Liver (tissue), 7 donors: ENCODE measurements at regions not wholly inside any gene's neighbourhood (a gene's known extent, or its start where the extent isn't known, plus 50 kb on each side); places are given as distances from the start of the nearest gene placed in this dataset.

Experiments
- DNase-seq: peaks from one replicate; pipeline ENCODE4 v3.0.0-alpha.2; 2017; ENCODE audit warnings: low spot score
- H3K27ac ChIP-seq, 2 donors: one replicate each; pipeline ENCODE4 v1.7.0; 2013; ENCODE audit warnings: inconsistent platforms in 2 of 2, low read length in 2 of 2, control low read depth in 1 of 2, low read depth in 1 of 2, mild to moderate bottlenecking in 1 of 2
- H3K27me3 ChIP-seq, 4 donors: one replicate each; pipeline versions ENCODE4 v1.6.1 to v1.7.0; 2013; ENCODE audit warnings: low read length in 3 of 4, inconsistent platforms in 1 of 4, mild to moderate bottlenecking in 1 of 4, moderate library complexity in 1 of 4; ENCODE audit not compliant: control insufficient read depth in 4 of 4, insufficient read depth in 4 of 4
- H3K36me3 ChIP-seq, 4 donors: one replicate each; pipeline versions ENCODE4 v1.6.1 to v1.7.0; 2013; ENCODE audit warnings: low read length in 3 of 4, mild to moderate bottlenecking in 3 of 4, low read depth in 1 of 4, moderate library complexity in 1 of 4; ENCODE audit not compliant: control insufficient read depth in 4 of 4, insufficient read depth in 3 of 4
- H3K4me1 ChIP-seq, 4 donors: one replicate each; pipeline versions ENCODE4 v1.6.1 to v1.7.0; 2013; ENCODE audit warnings: low read length in 3 of 4, mild to moderate bottlenecking in 3 of 4, moderate library complexity in 1 of 4; ENCODE audit not compliant: control insufficient read depth in 4 of 4, insufficient read depth in 4 of 4
- H3K4me3 ChIP-seq, 3 donors: one replicate each; pipeline versions ENCODE4 v1.6.1 to v1.7.0; 2013; ENCODE audit warnings: low read length in 3 of 3, control low read depth in 1 of 3, low read depth in 1 of 3, mild to moderate bottlenecking in 1 of 3
- H3K9ac ChIP-seq, 2 donors: one replicate each; pipeline ENCODE4 v1.7.0; 2013; ENCODE audit warnings: low read length in 2 of 2, mild to moderate bottlenecking in 2 of 2, moderate library complexity in 2 of 2, control low read depth in 1 of 2, low read depth in 1 of 2
- H3K9me3 ChIP-seq, 4 donors: one replicate each; pipeline versions ENCODE4 v1.6.1 to v1.7.0; 2013; ENCODE audit warnings: low read length in 3 of 4; ENCODE audit not compliant: control insufficient read depth in 4 of 4
- EGR1 ChIP-seq, 2 donors: IDR thresholded peaks; 2 replicates each; pipeline ENCODE4 v1.6.1; 2016 to 2018; ENCODE audit warnings: antibody characterized with exemption in 2 of 2, low read depth in 2 of 2
- FOXA1 ChIP-seq: IDR thresholded peaks from 2 replicates; pipeline ENCODE4 v1.6.1; 2016; ENCODE audit warnings: antibody characterized with exemption
- FOXA2 ChIP-seq: IDR thresholded peaks from 2 replicates; pipeline ENCODE4 v1.6.1; 2016; ENCODE audit warnings: antibody characterized with exemption
- GABPA ChIP-seq, 2 donors: IDR thresholded peaks in 1 of 2; conservative IDR thresholded peaks in 1 of 2; 2 replicates each; pipeline ENCODE4 v1.6.1; 2016; ENCODE audit warnings: antibody characterized with exemption in 2 of 2, mild to moderate bottlenecking in 1 of 2, moderate library complexity in 1 of 2
- HNF4A ChIP-seq, 2 donors: conservative IDR thresholded peaks; 2 replicates each; pipeline ENCODE4 v1.6.1; 2016; ENCODE audit warnings: antibody characterized with exemption in 2 of 2, mild to moderate bottlenecking in 2 of 2
- HNF4G ChIP-seq: IDR thresholded peaks from 2 replicates; pipeline ENCODE4 v1.6.1; 2016; ENCODE audit warnings: antibody characterized with exemption
- JUND ChIP-seq, 2 donors: IDR thresholded peaks; 2 replicates each; pipeline ENCODE4 v1.6.1; 2016; ENCODE audit warnings: antibody characterized with exemption in 2 of 2
- MAX ChIP-seq: IDR thresholded peaks from 2 replicates; pipeline ENCODE4 v1.6.1; 2016; ENCODE audit warnings: antibody characterized with exemption
- NR2F2 ChIP-seq: IDR thresholded peaks from 2 replicates; pipeline ENCODE4 v1.6.1; 2016; ENCODE audit warnings: antibody characterized with exemption
- RAD21 ChIP-seq, 2 donors: IDR thresholded peaks; 2 replicates each; pipeline ENCODE4 v1.6.1; 2016; ENCODE audit warnings: antibody characterized with exemption in 2 of 2, mild to moderate bottlenecking in 2 of 2
- RXRA ChIP-seq, 2 donors: IDR thresholded peaks; 2 replicates each; pipeline ENCODE4 v1.6.1; 2017 to 2018; ENCODE audit warnings: antibody characterized with exemption in 2 of 2, mild to moderate bottlenecking in 1 of 2
- SP1 ChIP-seq: IDR thresholded peaks from 2 replicates; pipeline ENCODE4 v1.6.1; 2018; ENCODE audit warnings: antibody characterized with exemption, mild to moderate bottlenecking
- TAF1 ChIP-seq: conservative IDR thresholded peaks from 2 replicates; pipeline ENCODE4 v1.6.1; 2016; ENCODE audit warnings: antibody characterized with exemption, mild to moderate bottlenecking
- YY1 ChIP-seq: IDR thresholded peaks from 2 replicates; pipeline ENCODE4 v1.6.1; 2016; ENCODE audit warnings: antibody characterized with exemption, mild to moderate bottlenecking
- ZBTB33 ChIP-seq: IDR thresholded peaks from 2 replicates; pipeline ENCODE4 v1.6.1; 2016; ENCODE audit warnings: antibody characterized with exemption
- WGBS: extraction: QIAGEN DNeasy Blood & Tissue Kit; methylation state at CpG from one replicate; pipeline ENCODE4 v1.1.7; 2013; 5-methylcytosine and 5-hydroxymethylcytosine counted together
- TF ChIP-seq, protein P1 (sequence below): IDR thresholded peaks from 2 replicates; pipeline ENCODE4 v1.6.1; 2016; ENCODE audit warnings: antibody characterized with exemption, mild to moderate bottlenecking
- donor health status: healthy.
- donor health status: healthy.
- donor health status: healthy.
- donor health status: healthy.

DNA sequence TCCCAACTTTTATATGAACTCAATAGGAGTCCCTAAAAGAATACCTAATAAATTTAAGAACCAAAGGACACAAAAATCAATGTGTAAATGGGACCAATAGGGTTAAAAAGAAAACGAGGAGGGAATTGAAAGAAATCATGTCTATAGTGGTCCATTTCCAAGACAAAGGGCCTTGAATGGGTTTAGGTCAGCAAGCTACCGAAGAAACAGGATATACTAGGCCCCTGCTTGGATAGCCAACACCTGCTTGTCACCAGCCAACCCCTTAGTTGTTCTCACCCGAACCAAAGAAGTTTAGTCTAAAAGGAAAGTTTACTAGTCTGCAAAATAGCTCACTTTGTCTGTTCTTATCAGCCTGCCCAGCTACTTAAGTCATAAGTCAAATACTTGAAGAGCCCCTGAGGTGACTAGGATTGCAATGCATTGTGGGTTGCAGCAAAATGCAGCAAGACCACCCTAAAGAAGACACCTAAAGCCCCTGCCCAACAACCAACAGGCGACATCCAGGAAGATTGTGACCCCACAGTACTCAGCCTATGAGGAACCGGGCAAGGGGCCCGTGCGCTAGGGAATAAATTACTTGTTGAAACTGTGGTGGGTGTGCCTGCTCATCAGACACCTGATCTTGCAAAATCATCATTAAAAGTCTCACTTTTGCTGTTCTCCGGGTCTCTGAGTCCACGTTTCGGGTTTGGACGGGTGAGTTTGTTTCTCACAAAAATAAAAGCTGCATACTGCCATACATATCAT is 183.9 kb upstream of the PPP1R26 start:
- no peak overlapping the region for H3K9ac ChIP-seq
- no peaks in the 10 kb centered on the region for H3K4me1 ChIP-seq
- no peak overlapping the region for H3K27ac ChIP-seq
- DNase-seq = no peak
- H3K36me3 ChIP-seq = no peaks in the 10 kb centered on the region
- H3K4me3 ChIP-seq = no peak overlapping the region
- 71% methylated on average over 11 of the region's 11 CpGs for WGBS
- TF ChIP-seq YY1 = no peak
- TF ChIP-seq ZBTB33 = no peak
- no peak for TF ChIP-seq FOXA2
- no peak for TF ChIP-seq EGR1 (IDR thresholded peaks at IDR 0.05; ENCODE audit: low read depth in 2 of 2)
- TF ChIP-seq GABPA (IDR thresholded peaks at IDR 0.05 in 1 of 2, conservative IDR thresholded peaks at IDR 0.05 in 1 of 2) = no peak
- TF ChIP-seq RAD21 (IDR thresholded peaks at IDR 0.05) = no peak
- TF ChIP-seq HNF4G = no peak
- TF ChIP-seq RXRA (IDR thresholded peaks at IDR 0.05) = no peak
- TF ChIP-seq FOXA1 = no peak
- TF ChIP-seq, protein P1, sequence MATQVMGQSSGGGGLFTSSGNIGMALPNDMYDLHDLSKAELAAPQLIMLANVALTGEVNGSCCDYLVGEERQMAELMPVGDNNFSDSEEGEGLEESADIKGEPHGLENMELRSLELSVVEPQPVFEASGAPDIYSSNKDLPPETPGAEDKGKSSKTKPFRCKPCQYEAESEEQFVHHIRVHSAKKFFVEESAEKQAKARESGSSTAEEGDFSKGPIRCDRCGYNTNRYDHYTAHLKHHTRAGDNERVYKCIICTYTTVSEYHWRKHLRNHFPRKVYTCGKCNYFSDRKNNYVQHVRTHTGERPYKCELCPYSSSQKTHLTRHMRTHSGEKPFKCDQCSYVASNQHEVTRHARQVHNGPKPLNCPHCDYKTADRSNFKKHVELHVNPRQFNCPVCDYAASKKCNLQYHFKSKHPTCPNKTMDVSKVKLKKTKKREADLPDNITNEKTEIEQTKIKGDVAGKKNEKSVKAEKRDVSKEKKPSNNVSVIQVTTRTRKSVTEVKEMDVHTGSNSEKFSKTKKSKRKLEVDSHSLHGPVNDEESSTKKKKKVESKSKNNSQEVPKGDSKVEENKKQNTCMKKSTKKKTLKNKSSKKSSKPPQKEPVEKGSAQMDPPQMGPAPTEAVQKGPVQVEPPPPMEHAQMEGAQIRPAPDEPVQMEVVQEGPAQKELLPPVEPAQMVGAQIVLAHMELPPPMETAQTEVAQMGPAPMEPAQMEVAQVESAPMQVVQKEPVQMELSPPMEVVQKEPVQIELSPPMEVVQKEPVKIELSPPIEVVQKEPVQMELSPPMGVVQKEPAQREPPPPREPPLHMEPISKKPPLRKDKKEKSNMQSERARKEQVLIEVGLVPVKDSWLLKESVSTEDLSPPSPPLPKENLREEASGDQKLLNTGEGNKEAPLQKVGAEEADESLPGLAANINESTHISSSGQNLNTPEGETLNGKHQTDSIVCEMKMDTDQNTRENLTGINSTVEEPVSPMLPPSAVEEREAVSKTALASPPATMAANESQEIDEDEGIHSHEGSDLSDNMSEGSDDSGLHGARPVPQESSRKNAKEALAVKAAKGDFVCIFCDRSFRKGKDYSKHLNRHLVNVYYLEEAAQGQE = no peak
- no peak for TF ChIP-seq TAF1
- TF ChIP-seq JUND (IDR thresholded peaks at IDR 0.05) = no peak
- TF ChIP-seq HNF4A (conservative IDR thresholded peaks at IDR 0.05) = no peak
- TF ChIP-seq MAX = no peak
- peaks cover 0 to 3% (median 1%) of the 10 kb centered on the region in 4 donors for H3K27me3 ChIP-seq
- no peaks in the 10 kb centered on the region for H3K9me3 ChIP-seq

GRCh38 chr9:135296735-135297455 is 182.7 kb upstream of the PPP1R26 start:
- Histone ChIP-seq H3K36me3 (no peaks in the 10 kb centered on the region), H3K4me3 (no peak overlapping the region), H3K4me1 (no peaks in the 10 kb centered on the region), H3K27ac (no peak overlapping the region), H3K27me3 (peaks cover 0 to 4% (median 1%) of the 10 kb centered on the region in 4 donors), H3K9me3 (no peaks in the 10 kb centered on the region), H3K9ac (no peak overlapping the region)
- TF ChIP-seq TAF1 (no peak), GABPA (IDR thresholded peaks at IDR 0.05 in 1 of 2, conservative IDR thresholded peaks at IDR 0.05 in 1 of 2) (no peak), NR2F2 (no peak), FOXA1 (no peak), RXRA (IDR thresholded peaks at IDR 0.05) (no peak), YY1 (no peak), MAX (no peak), SP1 (no peak)
- WGBS = 46% methylated on average over 12 of the region's 12 CpGs
- DNase-seq = no peak
